ENCODE measurements at regions not wholly inside any gene's neighbourhood (a gene's known extent, or its start where the extent isn't known, plus 50 kb on each side); places are given as distances from the start of the nearest gene placed in this dataset.

- TF ChIP-seq ZFP36 (IDR thresholded peaks at IDR 0.05; ENCODE audit: low read depth, low read length, partially characterized antibody) (no peak), CLOCK (CRISPR knock-in tag; IDR thresholded peaks at IDR 0.05; ENCODE audit: borderline replicate concordance) (no peak), ZC3H11A (IDR thresholded peaks at IDR 0.05; ENCODE audit: low read depth, low read length) (no peak), CBX5 (IDR thresholded peaks at IDR 0.05; ENCODE audit: borderline replicate concordance, low read depth) (no peak), ARID4B (CRISPR knock-in tag; IDR thresholded peaks at IDR 0.05) (no peak), JUNB (CRISPR knock-in tag; conservative IDR thresholded peaks at IDR 0.05) (no peak), ZNF561 (CRISPR knock-in tag; conservative IDR thresholded peaks at IDR 0.05) (no peak)
These were observed 87.6 kb upstream of the SLC25A26 start (continued) for GRCh38 chr3:66133050-66133757.
